GM23338 (cell line): ENCODE measurements at regions not wholly inside any gene's neighbourhood (a gene's known extent, or its start where the extent isn't known, plus 50 kb on each side); places are given as distances from the start of the nearest gene placed in this dataset.

Experiments used
- ATAC-seq: fragments of 200-7000 bp; cut with Tn5 transposase; 3 replicates; pipeline ENCODE4 v1.9.1; 2020
- DNase-seq: peaks from one replicate; pipeline ENCODE4 v3.0.0-alpha.2; 2015; ENCODE audit warnings: low spot score
- H2AFZ ChIP-seq: fragments of 200-600 bp; sonication (generic); 2 replicates; pipeline ENCODE4 v1.8.0; 2016; ENCODE audit warnings: antibody characterized with exemption, mild to moderate bottlenecking, moderate library complexity
- H3F3A ChIP-seq: fragments of 200-600 bp; sonication (generic); replicated peaks from 2 replicates; pipeline ENCODE4 v1.8.0; 2017; ENCODE audit warnings: antibody characterized with exemption, mixed run types, low read depth
- H3K27ac ChIP-seq: fragments of 200-600 bp; sonication (generic); 2 replicates; pipeline ENCODE4 v1.6.1; 2016; ENCODE audit warnings: low read depth
- H3K27me3 ChIP-seq: fragments of 200-600 bp; sonication (generic); 2 replicates; pipeline ENCODE4 v1.8.0; 2016; ENCODE audit warnings: mild to moderate bottlenecking, mixed run types, moderate library complexity; ENCODE audit not compliant: insufficient read depth
- H3K36me3 ChIP-seq: fragments of 200-600 bp; sonication (generic); 2 replicates; pipeline ENCODE4 v1.8.0; 2016; ENCODE audit warnings: mild to moderate bottlenecking; ENCODE audit not compliant: insufficient read depth
- H3K4me1 ChIP-seq: fragments of 200-600 bp; sonication (generic); 2 replicates; pipeline ENCODE4 v1.8.0; 2016; ENCODE audit warnings: mild to moderate bottlenecking, moderate library complexity; ENCODE audit not compliant: insufficient read depth
- H3K4me2 ChIP-seq: fragments of 200-600 bp; sonication (generic); 2 replicates; pipeline ENCODE4 v1.7.1; 2017; ENCODE audit warnings: mixed run types
- H3K4me3 ChIP-seq: fragments of 200-600 bp; sonication (generic); 2 replicates; pipeline ENCODE4 v1.6.1; 2016; ENCODE audit warnings: mixed run types
- H3K79me2 ChIP-seq: fragments of 200-600 bp; sonication (generic); replicated peaks from 2 replicates; pipeline ENCODE4 v1.8.0; 2017; ENCODE audit warnings: mild to moderate bottlenecking; ENCODE audit not compliant: insufficient read depth
- H3K9me2 ChIP-seq: fragments of 200-600 bp; sonication (generic); 2 replicates; pipeline ENCODE4 v1.8.0; 2017; ENCODE audit not compliant: insufficient read depth
- H4K20me1 ChIP-seq: fragments of 200-600 bp; sonication (generic); replicated peaks from 2 replicates; pipeline ENCODE4 v1.8.0; 2017; ENCODE audit warnings: mild to moderate bottlenecking; ENCODE audit not compliant: insufficient read depth
- H3K27ac Mint-ChIP-seq: 2 replicates; pipeline ENCODE4 v1.8.0; 2020; ENCODE audit warnings: inconsistent platforms, mild to moderate bottlenecking, moderate library complexity, mixed read lengths
- H3K27me3 Mint-ChIP-seq: 3 replicates; pipeline ENCODE4 v1.8.0; 2022; ENCODE audit warnings: low read depth, mild to moderate bottlenecking, moderate library complexity, mixed read lengths, inconsistent platforms; ENCODE audit not compliant: insufficient read depth, poor library complexity
- H3K36me3 Mint-ChIP-seq: 3 replicates; pipeline ENCODE4 v1.8.0; 2021; ENCODE audit warnings: low read depth, mild to moderate bottlenecking, inconsistent platforms, moderate library complexity, mixed read lengths
- H3K4me1 Mint-ChIP-seq: 3 replicates; pipeline ENCODE4 v1.8.0; 2020; ENCODE audit warnings: mild to moderate bottlenecking, inconsistent platforms, mixed read lengths
- H3K4me3 Mint-ChIP-seq: 3 replicates; pipeline ENCODE4 v1.8.0; 2021; ENCODE audit warnings: moderate library complexity, mild to moderate bottlenecking, inconsistent platforms, mixed read lengths
- H3K9me3 Mint-ChIP-seq: 3 replicates; pipeline ENCODE4 v1.8.0; 2020; ENCODE audit warnings: moderate library complexity, mild to moderate bottlenecking, inconsistent platforms, mixed read lengths
- CTCF ChIP-seq, 2 experiments: fragments of 200-600 bp in 1 of 2; sonication (generic) in 1 of 2; conservative IDR thresholded peaks; 2 replicates each; pipeline versions ENCODE4 v1.5.1 to v1.6.1; 2016 to 2017; ENCODE audit warnings: antibody characterized with exemption in 2 of 2, low read depth in 2 of 2, mild to moderate bottlenecking in 2 of 2, moderate library complexity in 1 of 2
- NANOG ChIP-seq: IDR thresholded peaks from 2 replicates; pipeline ENCODE4 v1.6.1; 2016; ENCODE audit warnings: antibody characterized with exemption, borderline replicate concordance
- STAT1 ChIP-seq: IDR thresholded peaks from one replicate; pipeline ENCODE4 v1.6.1; 2016; ENCODE audit warnings: antibody characterized with exemption; ENCODE audit not compliant: unreplicated experiment
- ZNF114 ChIP-seq: fragments of 250-450 bp; sonication (Bioruptor Pico); IDR thresholded peaks from 2 replicates; pipeline ENCODE4 v1.5.0; 2020; ENCODE audit warnings: mild to moderate bottlenecking, moderate library complexity
- TF ChIP-seq, protein P1 (sequence below): IDR thresholded peaks from 2 replicates; pipeline ENCODE4 v1.6.1; 2016; ENCODE audit warnings: antibody characterized with exemption
- TF ChIP-seq, protein P2 (sequence below): IDR thresholded peaks from one replicate; pipeline ENCODE4 v1.6.1; 2018; ENCODE audit warnings: antibody characterized with exemption; ENCODE audit not compliant: unreplicated experiment
- TF ChIP-seq, protein P3 (sequence below): fragments of 250-450 bp; sonication (Bioruptor Pico); IDR thresholded peaks from 2 replicates; pipeline ENCODE4 v1.5.0; 2020; ENCODE audit warnings: mild to moderate bottlenecking, moderate library complexity

- peaks cover 7% of the 10 kb centered on the region for H3K4me1 Mint-ChIP-seq
- Histone ChIP-seq H3K27ac (no peak overlapping the region), H2AFZ (peak overlapping the region; percentile 91), H3K36me3 (no peaks in the 10 kb centered on the region; the same call in 1 of the 2 replicates), H3F3A (no peaks in the 10 kb centered on the region), H3K4me2 (no peak overlapping the region), H3K79me2 (no peaks in the 10 kb centered on the region), H3K27me3 (no peaks in the 10 kb centered on the region), H3K9me2 (no peaks in the 10 kb centered on the region), H3K4me1 (0 out of 2 replicates have a peak, but pooled peaks cover 7% of the 10 kb centered on the region), H3K4me3 (no peak overlapping the region), H4K20me1 (no peaks in the 10 kb centered on the region)
- no peak overlapping the region for H3K4me3 Mint-ChIP-seq
- no peaks in the 10 kb centered on the region for H3K36me3 Mint-ChIP-seq
- ATAC-seq = peak; percentile 22; the same call in 1 of the 3 replicates
- H3K9me3 Mint-ChIP-seq = no peaks in the 10 kb centered on the region; the same call in 2 of the 3 replicates
- TF ChIP-seq STAT1 = no peak
- no peak for TF ChIP-seq CTCF (conservative IDR thresholded peaks at IDR 0.05; ENCODE audit: low read depth in 2 of 2)
- TF ChIP-seq, protein P1, sequence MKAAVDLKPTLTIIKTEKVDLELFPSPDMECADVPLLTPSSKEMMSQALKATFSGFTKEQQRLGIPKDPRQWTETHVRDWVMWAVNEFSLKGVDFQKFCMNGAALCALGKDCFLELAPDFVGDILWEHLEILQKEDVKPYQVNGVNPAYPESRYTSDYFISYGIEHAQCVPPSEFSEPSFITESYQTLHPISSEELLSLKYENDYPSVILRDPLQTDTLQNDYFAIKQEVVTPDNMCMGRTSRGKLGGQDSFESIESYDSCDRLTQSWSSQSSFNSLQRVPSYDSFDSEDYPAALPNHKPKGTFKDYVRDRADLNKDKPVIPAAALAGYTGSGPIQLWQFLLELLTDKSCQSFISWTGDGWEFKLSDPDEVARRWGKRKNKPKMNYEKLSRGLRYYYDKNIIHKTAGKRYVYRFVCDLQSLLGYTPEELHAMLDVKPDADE = no peak
- no peak for TF ChIP-seq ZNF114
- TF ChIP-seq NANOG = no peak
- TF ChIP-seq, protein P2, sequence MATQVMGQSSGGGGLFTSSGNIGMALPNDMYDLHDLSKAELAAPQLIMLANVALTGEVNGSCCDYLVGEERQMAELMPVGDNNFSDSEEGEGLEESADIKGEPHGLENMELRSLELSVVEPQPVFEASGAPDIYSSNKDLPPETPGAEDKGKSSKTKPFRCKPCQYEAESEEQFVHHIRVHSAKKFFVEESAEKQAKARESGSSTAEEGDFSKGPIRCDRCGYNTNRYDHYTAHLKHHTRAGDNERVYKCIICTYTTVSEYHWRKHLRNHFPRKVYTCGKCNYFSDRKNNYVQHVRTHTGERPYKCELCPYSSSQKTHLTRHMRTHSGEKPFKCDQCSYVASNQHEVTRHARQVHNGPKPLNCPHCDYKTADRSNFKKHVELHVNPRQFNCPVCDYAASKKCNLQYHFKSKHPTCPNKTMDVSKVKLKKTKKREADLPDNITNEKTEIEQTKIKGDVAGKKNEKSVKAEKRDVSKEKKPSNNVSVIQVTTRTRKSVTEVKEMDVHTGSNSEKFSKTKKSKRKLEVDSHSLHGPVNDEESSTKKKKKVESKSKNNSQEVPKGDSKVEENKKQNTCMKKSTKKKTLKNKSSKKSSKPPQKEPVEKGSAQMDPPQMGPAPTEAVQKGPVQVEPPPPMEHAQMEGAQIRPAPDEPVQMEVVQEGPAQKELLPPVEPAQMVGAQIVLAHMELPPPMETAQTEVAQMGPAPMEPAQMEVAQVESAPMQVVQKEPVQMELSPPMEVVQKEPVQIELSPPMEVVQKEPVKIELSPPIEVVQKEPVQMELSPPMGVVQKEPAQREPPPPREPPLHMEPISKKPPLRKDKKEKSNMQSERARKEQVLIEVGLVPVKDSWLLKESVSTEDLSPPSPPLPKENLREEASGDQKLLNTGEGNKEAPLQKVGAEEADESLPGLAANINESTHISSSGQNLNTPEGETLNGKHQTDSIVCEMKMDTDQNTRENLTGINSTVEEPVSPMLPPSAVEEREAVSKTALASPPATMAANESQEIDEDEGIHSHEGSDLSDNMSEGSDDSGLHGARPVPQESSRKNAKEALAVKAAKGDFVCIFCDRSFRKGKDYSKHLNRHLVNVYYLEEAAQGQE = no peak
- no peak for DNase-seq
- 0 out of 2 replicates have a peak overlapping the region, but pooled peaks have one; percentile 41 for H3K27ac Mint-ChIP-seq
- H3K27me3 Mint-ChIP-seq = peaks cover 2% of the 10 kb centered on the region
These were observed 245.4 kb upstream of the SOX4 start for GRCh38 chr6:21348146-21348503.

- H3K9me3 Mint-ChIP-seq = no peaks in the 10 kb centered on the region; the same call in 2 of the 3 replicates
- H3K27ac Mint-ChIP-seq = 0 out of 2 replicates have a peak overlapping the region, but pooled peaks have one; percentile 41
- H3K27ac ChIP-seq = no peak overlapping the region
- ATAC-seq (peak; percentile 96), DNase-seq (peak; percentile 45)
- H3K4me1 Mint-ChIP-seq = peaks cover 7% of the 10 kb centered on the region
- no peaks in the 10 kb centered on the region for H3K36me3 Mint-ChIP-seq
- H3K4me3 Mint-ChIP-seq = no peak overlapping the region
- H3K79me2 ChIP-seq = no peaks in the 10 kb centered on the region
- peaks cover 2% of the 10 kb centered on the region for H3K27me3 Mint-ChIP-seq
- H3F3A ChIP-seq = no peaks in the 10 kb centered on the region
- no peaks in the 10 kb centered on the region for H4K20me1 ChIP-seq
- no peaks in the 10 kb centered on the region; the same call in 1 of the 2 replicates for H3K36me3 ChIP-seq
- H3K4me3 ChIP-seq = no peak overlapping the region
- H3K4me1 ChIP-seq = 0 out of 2 replicates have a peak, but pooled peaks cover 7% of the 10 kb centered on the region
- H3K9me2 ChIP-seq = no peaks in the 10 kb centered on the region
- no peak overlapping the region for H3K4me2 ChIP-seq
- peak overlapping the region; percentile 91 for H2AFZ ChIP-seq
- no peaks in the 10 kb centered on the region for H3K27me3 ChIP-seq
- TF ChIP-seq, protein P3, sequence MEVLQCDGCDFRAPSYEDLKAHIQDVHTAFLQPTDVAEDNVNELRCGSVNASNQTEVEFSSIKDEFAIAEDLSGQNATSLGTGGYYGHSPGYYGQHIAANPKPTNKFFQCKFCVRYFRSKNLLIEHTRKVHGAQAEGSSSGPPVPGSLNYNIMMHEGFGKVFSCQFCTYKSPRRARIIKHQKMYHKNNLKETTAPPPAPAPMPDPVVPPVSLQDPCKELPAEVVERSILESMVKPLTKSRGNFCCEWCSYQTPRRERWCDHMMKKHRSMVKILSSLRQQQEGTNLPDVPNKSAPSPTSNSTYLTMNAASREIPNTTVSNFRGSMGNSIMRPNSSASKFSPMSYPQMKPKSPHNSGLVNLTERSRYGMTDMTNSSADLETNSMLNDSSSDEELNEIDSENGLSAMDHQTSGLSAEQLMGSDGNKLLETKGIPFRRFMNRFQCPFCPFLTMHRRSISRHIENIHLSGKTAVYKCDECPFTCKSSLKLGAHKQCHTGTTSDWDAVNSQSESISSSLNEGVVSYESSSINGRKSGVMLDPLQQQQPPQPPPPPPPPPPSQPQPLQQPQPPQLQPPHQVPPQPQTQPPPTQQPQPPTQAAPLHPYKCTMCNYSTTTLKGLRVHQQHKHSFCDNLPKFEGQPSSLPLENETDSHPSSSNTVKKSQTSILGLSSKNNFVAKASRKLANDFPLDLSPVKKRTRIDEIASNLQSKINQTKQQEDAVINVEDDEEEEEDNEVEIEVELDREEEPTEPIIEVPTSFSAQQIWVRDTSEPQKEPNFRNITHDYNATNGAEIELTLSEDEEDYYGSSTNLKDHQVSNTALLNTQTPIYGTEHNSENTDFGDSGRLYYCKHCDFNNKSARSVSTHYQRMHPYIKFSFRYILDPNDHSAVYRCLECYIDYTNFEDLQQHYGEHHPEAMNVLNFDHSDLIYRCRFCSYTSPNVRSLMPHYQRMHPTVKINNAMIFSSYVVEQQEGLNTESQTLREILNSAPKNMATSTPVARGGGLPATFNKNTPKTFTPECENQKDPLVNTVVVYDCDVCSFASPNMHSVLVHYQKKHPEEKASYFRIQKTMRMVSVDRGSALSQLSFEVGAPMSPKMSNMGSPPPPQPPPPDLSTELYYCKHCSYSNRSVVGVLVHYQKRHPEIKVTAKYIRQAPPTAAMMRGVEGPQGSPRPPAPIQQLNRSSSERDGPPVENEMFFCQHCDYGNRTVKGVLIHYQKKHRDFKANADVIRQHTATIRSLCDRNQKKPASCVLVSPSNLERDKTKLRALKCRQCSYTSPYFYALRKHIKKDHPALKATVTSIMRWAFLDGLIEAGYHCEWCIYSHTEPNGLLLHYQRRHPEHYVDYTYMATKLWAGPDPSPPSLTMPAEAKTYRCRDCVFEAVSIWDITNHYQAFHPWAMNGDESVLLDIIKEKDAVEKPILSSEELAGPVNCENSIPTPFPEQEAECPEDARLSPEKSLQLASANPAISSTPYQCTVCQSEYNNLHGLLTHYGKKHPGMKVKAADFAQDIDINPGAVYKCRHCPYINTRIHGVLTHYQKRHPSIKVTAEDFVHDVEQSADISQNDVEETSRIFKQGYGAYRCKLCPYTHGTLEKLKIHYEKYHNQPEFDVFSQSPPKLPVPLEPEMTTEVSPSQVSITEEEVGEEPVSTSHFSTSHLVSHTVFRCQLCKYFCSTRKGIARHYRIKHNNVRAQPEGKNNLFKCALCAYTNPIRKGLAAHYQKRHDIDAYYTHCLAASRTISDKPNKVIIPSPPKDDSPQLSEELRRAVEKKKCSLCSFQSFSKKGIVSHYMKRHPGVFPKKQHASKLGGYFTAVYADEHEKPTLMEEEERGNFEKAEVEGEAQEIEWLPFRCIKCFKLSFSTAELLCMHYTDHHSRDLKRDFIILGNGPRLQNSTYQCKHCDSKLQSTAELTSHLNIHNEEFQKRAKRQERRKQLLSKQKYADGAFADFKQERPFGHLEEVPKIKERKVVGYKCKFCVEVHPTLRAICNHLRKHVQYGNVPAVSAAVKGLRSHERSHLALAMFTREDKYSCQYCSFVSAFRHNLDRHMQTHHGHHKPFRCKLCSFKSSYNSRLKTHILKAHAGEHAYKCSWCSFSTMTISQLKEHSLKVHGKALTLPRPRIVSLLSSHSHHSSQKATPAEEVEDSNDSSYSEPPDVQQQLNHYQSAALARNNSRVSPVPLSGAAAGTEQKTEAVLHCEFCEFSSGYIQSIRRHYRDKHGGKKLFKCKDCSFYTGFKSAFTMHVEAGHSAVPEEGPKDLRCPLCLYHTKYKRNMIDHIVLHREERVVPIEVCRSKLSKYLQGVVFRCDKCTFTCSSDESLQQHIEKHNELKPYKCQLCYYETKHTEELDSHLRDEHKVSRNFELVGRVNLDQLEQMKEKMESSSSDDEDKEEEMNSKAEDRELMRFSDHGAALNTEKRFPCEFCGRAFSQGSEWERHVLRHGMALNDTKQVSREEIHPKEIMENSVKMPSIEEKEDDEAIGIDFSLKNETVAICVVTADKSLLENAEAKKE (CRISPR knock-in tag) = peak; percentile 30; the same call in 1 of the 2 replicates
These were observed 244.9 kb upstream of the SOX4 start for GRCh38 chr6:21348504-21349195.
